GM19463 (cell line): ENCODE measurements at regions not wholly inside any gene's neighbourhood (a gene's known extent, or its start where the extent isn't known, plus 50 kb on each side); places are given as distances from the start of the nearest gene placed in this dataset.
A peak's percentile ranks its signal among the peaks of the same experiment; 100 is the strongest.
"Not testable (repeated sequence)": the region's sequence is repeated elsewhere in the genome, so short reads cannot be mapped to it uniquely, and the experiment has no call there.

Experiments used
- ATAC-seq: cut with Tn5 transposase; IDR thresholded peaks from one replicate; pipeline ENCODE4 v1.9.1; 2021; ENCODE audit warnings: mild to moderate bottlenecking, moderate library complexity; ENCODE audit not compliant: unreplicated experiment

DNA sequence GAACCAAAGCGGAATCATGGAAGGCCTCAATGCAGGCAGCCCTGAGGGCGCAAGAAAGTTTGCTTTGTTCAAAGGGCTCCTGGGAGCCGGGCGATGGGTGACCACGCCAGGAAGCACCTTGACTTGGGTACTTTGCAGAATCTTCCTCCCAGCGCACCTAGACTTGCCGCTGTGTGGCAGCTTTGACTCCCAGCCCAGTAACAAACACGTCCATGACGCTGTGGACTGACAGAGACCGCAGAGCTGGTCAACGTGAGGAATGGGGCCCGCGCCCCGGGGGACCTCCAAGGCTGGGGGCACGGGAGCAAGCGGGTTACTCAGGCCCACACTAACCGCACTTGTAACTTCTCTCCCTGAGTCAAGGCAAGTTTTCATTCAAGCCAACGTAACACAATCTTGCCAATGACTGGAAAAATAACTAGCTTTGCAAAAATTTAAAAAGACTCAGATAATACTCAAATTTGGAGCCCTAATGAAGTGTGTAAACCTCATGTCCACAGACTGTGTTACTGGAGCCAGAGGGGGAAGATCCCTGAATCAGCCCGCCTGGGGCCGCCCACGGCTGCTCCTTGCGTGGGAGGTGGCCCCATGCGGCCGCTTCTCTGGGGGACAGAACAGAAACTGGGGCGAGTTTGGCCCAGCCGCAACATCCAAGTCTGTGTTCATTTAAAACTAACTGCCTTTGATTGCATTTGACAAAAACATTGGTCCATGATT is 130.8 kb downstream of the DNAJB6 start:
- no peak for ATAC-seq

DNA sequence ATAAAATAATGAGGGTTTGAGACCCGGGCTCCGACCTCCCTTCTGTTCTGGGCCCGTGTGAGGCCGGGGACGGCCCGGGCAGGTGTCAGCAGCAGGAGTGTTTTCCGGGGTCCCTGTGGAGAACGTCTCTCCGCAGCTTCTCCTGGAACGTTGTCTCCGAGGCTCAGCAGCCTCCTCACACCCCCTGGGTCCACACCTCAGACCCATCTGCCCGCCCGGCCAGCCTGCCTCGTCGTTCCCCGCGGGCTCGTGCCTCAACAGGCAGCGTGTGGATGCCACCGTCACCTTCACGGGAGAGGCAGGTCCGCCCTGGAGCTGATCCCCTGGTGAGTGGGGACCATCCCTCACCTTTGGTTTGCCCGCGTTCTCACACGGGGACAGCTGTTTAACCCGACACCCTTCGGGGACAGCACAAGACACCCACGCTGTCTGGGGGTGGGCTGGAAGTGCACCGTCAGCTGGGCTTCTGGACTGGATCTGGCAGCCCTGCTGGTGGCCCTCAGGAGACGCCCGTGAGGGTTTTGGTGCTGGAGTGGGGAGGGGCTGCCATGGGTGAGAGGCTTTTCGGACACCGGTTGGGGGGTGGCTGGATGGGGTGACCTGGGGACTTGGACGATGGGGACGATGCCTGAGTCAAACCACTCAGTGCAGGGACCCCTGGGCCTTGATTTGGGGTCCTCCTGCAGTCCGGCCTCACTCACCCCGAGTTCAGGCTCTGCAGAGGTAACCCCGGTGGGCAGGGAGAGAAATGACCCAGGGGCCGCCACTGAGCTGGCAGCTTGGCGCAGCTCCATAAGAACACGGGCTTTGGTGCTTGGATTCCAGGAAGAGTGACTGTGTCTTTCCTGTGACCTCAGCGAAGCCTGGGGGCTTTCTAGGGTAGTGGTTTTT is 131.7 kb downstream of the DNAJB6 start:
- ATAC-seq = no peak

DNA sequence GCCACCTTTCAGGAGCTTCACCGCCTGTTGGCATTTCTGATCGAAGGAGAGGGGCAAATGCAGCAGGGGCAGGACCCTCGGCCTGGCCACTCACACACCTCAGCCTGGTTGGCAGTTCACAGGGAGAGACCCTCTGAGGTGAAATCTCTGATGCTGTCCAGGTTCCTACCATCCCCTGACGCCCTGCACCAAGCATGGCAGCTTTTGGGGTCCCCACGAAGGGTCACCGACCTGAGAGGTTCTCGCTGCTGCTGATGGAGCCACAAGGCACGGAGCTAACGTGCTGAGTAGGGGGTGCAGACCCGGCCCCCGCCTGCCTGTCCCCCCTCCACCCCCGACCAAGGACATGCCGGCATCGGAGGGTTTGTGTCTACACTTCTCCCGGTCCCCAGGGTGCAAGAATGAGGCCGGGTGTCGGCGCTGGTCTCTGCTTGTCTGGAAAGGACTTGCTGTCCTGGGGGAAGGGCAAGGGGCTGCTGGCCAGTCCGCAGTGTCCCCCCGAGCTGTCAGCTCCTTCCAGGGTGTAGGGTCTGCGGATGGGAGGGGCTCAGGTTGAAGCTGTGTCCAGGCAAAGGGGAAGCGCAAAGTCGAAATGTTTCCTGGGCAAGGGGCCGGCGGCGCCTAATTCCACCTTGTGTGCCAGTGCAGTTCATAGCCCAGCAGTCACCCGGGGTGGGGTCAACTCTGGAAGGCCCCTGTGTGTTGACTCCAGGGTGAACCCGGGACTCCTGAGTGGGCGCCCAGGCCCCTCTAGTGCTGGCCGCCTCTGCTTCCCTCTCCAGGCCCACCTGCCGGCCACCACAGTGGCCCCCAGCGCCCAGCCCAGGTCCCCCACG is 132.6 kb downstream of the DNAJB6 start:
- ATAC-seq = no peak

DNA sequence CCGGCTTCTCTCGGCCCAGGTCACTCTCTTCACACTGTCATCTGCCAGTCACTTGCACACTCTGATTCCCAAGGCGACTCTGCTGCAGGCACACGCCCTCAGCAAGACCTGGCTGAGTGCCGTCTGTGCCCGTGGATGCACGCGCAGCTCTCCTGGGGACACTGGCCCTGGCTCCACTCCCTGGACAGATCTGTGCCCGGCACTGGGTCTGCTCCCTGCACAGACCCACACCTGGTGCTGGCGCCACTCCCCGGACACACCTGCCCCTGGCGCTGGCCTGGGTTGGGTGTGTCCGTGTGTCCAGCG is 133.2 kb downstream of the DNAJB6 start:
- no peak for ATAC-seq

DNA sequence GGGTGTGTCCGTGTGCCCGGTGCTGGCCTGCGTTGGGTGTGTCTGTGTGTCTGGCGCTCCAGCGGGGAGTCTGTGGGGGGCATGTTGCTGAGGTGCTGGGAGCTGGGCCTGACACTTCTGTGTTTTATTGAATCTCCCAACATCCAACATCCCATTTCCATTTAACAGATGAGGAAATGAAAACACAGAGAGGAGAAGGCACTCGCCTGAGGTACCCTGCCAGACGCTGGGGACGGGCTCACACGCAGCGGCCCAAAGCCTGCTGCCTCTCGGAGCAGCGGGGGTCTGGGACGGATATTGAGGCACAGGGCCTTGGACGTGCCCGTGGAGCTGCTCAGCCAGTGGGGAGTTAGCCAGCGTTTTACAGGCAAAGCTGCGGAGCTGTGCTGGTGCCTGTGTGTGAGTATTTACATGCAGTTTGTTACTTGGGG is 133.9 kb downstream of the DNAJB6 start:
- no peak for ATAC-seq

DNA sequence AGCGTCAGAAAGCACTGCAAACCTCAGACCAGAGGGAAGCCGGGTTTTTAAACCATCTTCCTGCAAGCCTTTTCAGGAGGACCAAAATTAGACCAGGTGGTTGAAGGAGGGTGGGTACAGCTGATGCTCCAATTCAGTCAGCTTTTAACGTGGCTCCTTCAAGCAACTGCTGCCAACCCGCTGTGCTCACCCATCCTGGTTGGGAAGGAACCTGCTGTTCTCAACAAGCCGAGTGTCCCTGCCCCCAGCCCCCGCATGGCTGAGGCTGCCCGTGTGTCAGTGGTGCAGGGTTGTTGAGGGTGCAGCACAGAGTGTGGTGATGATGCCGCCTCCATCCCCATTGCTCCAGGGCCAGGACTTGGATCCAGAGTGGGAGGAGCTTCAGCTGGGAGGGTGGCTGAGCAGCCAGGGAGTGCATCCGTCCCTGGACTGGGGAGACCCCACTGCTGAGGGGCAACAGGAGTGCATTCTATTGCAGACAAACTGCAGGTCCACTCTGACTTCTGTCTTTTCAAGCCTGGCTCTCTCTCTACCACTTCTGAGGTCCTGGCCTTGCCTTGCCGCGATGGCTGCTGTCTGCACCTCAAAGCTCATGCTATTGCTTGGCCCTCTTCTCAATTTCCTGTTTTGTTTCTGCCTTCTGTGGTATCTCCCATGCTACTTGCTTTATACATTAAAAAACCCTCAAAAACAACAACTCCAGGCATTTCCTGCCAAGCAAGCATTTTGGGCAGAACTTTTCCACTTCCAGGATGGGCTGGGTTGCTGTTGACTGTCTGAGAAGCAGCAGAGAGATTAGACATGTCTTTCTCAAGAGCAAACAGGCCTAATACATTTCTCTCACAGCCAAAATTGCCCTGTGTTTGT is 134.7 kb downstream of the DNAJB6 start:
- ATAC-seq = no peak

DNA sequence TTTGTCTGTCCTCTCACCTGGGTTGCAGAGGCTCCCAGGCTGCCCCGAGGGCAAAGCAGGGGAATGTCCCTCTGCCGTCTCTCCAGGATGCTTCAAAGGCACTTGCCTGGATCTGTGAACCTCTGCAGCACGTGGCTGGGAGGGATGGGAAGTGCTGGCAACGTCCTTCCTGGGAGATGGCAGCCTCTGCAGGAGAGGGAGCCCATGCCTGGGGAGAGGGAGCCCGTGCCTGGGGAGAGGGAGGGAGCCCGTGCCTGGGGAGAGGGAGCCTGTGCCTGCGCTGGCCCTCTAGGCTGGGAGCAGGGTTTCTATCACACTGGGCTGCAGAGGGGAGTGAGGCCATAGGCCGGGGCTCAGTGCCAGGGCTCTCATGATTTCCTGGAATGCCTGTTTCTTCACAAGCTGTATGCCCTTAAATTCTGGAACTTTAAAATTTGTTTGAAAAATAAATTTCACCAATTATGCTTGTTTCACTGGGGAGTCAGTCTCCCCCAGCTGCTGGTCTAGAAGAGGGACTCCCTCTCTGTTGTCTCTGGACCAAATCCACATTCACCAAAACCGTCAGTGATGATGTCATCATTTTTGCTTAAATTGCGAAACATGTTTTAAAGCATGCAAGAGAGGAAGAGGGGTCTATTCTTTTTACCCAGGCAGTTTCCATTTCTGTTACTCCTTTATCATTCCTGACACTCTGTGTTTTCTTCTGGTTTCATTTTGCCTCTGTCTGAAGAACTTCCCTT is 135.7 kb downstream of the DNAJB6 start:
- no peak for ATAC-seq

DNA sequence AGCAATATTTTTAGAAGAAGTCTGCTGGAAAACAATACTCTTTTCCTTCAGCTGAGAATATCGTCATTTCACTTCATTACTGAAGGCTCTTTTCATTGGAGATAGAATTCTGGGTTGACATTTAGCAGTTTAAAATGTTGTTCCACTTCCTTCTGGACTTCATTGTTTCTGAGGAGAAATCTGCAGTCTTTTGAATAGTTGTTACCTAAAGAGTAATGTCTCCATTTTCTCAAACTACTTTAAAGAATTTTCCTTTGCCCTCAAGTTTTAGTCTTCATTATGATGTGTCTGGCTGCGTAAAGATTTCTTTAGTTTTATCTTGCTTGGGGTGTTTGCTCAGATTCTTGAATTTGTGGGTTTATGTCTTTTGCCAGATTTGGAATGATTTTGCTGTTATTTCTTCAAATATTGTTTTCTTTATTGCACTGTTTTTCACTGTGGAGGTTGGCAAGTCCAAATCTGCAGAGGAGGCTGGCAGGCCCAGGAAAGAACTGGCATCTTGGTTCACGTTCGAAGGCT is 136.3 kb downstream of the DNAJB6 start:
- ATAC-seq = no peak

DNA sequence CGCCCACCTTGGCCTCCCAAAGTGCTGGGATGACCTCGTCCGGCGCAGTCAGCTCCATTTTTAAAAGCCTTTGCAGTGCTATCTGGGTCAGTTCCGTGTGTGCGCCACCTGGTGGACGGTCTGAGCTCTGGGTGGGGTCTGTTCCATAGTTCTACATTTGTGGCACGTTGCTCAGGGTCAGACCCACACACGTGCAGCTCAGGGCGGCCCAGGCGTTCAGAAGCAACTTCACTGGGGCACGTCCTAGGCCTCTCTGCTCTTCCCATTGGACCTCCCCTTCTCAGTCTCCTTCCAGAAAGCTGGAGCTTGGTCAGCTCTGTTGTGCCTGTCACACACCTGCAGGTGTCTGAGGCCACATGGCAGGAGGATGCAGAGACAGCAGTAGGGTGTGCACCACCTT is 137.9 kb downstream of the DNAJB6 start:
- ATAC-seq = peak; percentile 53

DNA sequence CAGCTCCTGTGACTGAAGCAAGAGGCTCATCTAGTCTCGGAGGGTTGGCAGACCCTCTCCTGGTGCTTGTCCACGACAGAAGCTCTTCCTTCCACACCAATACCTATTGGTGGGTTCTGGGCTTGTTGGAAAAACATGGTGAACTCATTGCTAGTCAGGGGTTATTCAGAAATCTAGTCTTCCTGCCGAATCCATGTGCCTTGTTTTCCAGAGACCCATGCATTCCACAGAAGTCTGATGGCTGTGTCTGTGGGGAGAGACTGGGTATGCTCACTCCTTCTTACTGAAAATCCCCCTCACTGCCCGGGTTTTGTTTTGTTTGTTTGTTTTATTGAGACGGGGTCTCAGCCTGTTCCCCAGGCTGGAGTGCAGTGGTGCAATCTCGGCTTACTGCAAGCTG is 138.3 kb downstream of the DNAJB6 start:
- no peak for ATAC-seq

DNA sequence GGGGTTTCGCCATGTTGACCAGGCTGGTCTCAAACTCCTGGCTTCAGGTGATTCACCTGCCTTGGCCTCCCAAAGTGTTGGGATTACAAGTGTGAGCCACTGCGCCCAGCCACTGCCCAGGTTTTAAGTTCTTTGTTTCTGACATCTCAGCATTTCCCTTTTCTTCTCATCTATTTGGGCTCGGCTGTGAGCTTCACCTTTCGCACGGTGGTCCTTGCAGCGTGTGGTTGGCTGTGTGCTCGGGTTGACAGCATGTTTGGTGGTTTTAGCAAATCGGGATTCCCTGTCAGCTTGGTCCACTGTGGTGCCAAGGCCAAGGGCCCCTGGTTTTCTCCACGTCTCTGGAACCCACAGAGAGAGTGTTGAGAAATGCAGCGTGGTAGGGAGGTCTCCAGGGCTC is 138.8 kb downstream of the DNAJB6 start:
- no peak for ATAC-seq

DNA sequence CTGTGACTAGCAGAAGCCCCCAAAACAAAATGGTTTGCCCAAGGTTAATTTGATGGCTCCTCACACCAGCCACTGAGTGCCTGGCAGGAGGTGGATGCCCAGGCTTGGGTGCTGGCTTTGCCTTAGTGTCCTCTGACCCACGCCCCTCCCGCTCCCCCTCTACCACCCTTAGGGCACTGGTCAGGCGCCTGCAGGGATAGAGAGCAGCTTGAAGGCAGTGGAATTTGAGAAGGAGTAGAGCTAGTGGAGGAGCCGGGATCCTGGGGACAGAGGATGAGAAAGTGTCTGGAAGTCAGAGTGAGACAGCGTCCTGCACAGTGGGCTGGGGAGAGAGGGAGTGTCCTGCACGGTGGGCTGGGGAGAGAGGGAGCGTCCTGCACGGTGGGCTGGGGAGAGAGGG is 139.4 kb downstream of the DNAJB6 start:
- ATAC-seq = no peak

DNA sequence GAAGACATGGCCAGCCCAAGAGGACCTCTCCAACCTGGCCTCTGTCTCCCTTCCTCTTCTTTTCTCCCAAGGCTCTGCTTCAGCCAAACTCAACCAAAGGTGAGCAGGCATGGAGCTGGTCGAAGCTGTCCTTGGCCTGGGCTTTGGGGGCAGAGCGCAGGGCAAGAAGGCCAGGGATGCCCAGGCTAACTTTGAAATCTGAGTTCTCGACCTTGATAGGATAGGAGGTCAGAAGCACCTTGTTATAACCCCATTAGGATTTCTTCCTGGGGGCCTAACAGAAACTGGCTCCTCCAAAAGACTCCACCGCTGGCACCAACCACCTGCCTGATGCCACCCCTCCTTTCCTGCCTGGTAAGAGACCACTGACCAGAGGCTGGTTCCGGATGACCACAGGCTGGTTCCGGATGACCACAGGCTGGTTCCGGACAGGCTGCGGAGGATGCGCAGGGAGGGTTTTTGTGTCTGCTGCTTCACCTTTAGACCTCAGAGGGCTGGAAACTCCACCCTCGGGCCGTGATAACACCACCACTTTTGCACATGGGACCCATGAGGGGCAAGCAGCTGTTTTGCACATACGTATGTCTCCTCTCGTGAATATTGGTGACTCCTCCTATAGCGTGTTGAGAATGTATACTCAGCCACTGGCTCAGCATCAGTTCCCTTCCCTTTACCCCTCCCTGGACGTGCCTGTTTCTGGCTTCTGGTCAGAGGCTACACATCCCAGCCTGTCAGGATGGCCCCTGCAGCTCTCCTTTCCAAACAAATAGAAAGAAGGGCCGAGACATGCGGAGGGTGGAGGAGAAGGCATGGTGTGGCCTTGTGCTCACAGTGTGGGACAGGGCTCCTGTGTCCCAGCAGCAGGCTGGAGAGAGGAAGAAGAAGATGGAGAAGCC is 140.1 kb downstream of the DNAJB6 start:
- no peak for ATAC-seq

DNA sequence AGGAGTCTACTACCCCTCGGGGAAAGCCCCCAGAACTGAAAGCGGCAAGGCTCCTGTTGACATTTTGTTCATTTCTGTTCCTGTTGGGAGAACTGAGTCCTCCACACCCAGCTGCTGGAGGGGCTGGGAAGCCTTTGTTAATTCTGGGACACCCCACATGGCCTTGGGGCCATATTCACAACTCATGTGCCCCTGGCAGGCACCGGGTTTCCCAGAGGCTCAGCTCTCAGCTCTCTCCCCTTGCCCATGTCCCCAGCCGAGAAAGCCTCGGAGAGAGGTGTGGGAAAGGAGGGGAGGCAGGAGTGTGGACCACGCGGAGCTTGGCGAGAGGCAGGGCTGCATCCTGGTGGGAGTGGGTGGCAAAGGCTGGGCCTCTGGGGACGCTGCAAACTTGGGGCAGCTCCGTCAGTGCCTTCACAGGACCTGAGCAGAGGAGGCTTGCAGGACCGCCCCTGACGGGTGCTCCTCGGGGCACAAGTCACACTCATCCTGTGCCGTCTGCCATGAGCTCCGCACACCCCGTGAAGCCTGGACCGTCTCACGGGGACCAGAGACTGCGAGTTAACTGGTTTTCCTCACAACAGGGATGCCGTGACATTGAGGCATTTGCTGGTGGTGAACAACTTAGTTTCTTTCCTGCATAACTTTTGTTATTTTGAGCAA is 140.9 kb downstream of the DNAJB6 start:
- no peak for ATAC-seq

DNA sequence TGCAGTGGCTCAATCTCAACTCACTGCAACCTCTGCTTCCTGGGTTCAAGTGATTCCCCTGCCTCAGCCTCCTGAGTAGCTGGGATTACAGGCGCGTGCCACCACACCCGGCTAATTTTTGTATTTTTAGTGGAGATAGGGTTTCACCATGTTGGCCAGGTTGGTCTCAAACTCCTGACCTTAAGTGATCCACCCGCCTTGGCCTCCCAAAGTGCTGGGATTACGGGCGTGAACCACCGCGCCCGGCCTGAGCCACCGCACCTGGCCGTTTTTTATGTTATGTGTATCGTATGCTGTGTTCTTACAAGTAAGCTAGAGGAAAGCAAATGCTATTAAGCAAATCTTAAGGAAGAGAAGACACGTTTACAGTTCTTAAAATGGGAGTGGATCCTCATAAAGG is 141.8 kb downstream of the DNAJB6 start:
- not testable (repeated sequence) for ATAC-seq

DNA sequence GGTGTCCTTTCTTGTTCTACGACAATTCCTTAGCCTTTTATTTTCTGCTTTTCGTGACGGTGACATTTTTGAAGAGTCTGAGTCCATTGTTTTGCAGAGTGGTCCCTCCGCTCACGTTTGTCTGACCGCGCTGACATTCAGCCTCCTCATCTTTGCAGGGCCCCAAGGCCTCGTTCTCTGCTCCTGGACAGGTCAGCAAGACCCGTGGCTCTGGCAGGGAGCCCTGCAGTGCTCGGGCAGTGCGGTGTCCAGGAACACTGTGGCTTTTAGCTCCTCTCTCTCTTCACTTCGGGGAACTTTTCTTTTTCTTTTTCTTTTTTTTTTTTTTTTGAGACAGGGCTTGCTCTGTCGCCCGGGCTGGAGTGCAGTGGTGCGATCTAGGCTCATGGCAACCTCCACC is 142.5 kb downstream of the DNAJB6 start:
- ATAC-seq = no peak

DNA sequence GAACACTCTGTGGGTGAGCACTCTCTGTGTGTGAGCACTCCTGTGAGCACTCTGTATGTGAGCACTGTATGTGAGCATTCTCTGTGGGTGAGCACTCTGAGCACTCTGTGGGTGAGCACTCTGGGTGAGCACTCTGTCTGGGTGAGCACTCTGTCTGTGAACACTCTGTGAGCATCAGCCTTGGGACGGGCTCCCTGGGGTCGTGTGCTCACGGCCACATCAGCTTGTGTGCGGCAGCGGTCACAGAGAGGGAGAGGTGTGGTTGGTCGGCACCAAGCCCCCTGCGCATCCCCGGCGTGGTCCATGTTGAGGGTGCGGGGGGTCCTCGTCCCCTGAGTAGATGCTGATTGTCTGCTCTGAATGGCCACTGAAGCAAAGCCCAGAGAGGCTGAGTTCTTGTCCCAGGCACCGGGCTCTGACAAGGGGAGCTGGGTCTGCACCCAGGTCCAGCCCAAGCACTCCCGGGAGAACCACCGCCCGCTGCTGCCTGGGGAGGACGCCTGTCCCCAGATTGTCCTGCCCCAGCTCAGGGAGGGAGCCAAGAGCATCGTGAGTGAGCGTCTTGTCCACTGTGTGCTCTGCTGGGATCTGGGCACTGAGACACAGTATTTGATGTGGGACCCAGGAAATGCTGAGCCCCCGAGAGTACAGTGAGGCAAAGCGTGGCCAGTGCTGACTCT is 143.7 kb downstream of the DNAJB6 start:
- ATAC-seq = no peak

DNA sequence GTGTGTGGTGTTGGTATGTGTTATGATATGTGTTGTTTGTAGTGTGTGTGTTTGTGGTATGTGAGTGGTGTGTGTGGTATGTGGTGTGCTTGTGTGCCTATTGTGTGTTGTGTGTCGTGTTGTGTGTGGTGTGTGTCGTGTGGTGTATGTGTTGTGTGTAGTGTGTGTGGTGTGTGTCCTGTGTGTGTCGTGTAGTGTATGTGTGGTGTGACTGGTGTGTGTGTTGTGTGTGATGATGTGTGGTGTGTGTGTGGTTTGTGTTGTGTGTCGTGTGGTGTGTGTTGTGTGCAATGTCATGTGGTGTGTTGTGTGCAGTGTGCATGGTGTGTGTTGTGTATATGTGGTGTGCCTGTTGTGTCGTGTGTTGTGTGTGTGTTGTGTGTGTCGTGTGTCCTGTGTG is 144.6 kb downstream of the DNAJB6 start:
- no peak for ATAC-seq
